GM23338 (cell line): ENCODE measurements at regions not wholly inside any gene's neighbourhood (a gene's known extent, or its start where the extent isn't known, plus 50 kb on each side); places are given as distances from the start of the nearest gene placed in this dataset.

Experiments used
- ATAC-seq: fragments of 200-7000 bp; cut with Tn5 transposase; 3 replicates; pipeline ENCODE4 v1.9.1; 2020
- DNase-seq: peaks from one replicate; pipeline ENCODE4 v3.0.0-alpha.2; 2015; ENCODE audit warnings: low spot score
- H2AFZ ChIP-seq: fragments of 200-600 bp; sonication (generic); 2 replicates; pipeline ENCODE4 v1.8.0; 2016; ENCODE audit warnings: antibody characterized with exemption, mild to moderate bottlenecking, moderate library complexity
- H3F3A ChIP-seq: fragments of 200-600 bp; sonication (generic); replicated peaks from 2 replicates; pipeline ENCODE4 v1.8.0; 2017; ENCODE audit warnings: antibody characterized with exemption, mixed run types, low read depth
- H3K27ac ChIP-seq: fragments of 200-600 bp; sonication (generic); 2 replicates; pipeline ENCODE4 v1.6.1; 2016; ENCODE audit warnings: low read depth
- H3K27me3 ChIP-seq: fragments of 200-600 bp; sonication (generic); 2 replicates; pipeline ENCODE4 v1.8.0; 2016; ENCODE audit warnings: mild to moderate bottlenecking, mixed run types, moderate library complexity; ENCODE audit not compliant: insufficient read depth
- H3K36me3 ChIP-seq: fragments of 200-600 bp; sonication (generic); 2 replicates; pipeline ENCODE4 v1.8.0; 2016; ENCODE audit warnings: mild to moderate bottlenecking; ENCODE audit not compliant: insufficient read depth
- H3K4me1 ChIP-seq: fragments of 200-600 bp; sonication (generic); 2 replicates; pipeline ENCODE4 v1.8.0; 2016; ENCODE audit warnings: mild to moderate bottlenecking, moderate library complexity; ENCODE audit not compliant: insufficient read depth
- H3K4me2 ChIP-seq: fragments of 200-600 bp; sonication (generic); 2 replicates; pipeline ENCODE4 v1.7.1; 2017; ENCODE audit warnings: mixed run types
- H3K4me3 ChIP-seq: fragments of 200-600 bp; sonication (generic); 2 replicates; pipeline ENCODE4 v1.6.1; 2016; ENCODE audit warnings: mixed run types
- H3K79me2 ChIP-seq: fragments of 200-600 bp; sonication (generic); replicated peaks from 2 replicates; pipeline ENCODE4 v1.8.0; 2017; ENCODE audit warnings: mild to moderate bottlenecking; ENCODE audit not compliant: insufficient read depth
- H3K9me2 ChIP-seq: fragments of 200-600 bp; sonication (generic); 2 replicates; pipeline ENCODE4 v1.8.0; 2017; ENCODE audit not compliant: insufficient read depth
- H4K20me1 ChIP-seq: fragments of 200-600 bp; sonication (generic); replicated peaks from 2 replicates; pipeline ENCODE4 v1.8.0; 2017; ENCODE audit warnings: mild to moderate bottlenecking; ENCODE audit not compliant: insufficient read depth
- H3K27ac Mint-ChIP-seq: 2 replicates; pipeline ENCODE4 v1.8.0; 2020; ENCODE audit warnings: inconsistent platforms, mild to moderate bottlenecking, moderate library complexity, mixed read lengths
- H3K27me3 Mint-ChIP-seq: 3 replicates; pipeline ENCODE4 v1.8.0; 2022; ENCODE audit warnings: low read depth, mild to moderate bottlenecking, moderate library complexity, mixed read lengths, inconsistent platforms; ENCODE audit not compliant: insufficient read depth, poor library complexity
- H3K36me3 Mint-ChIP-seq: 3 replicates; pipeline ENCODE4 v1.8.0; 2021; ENCODE audit warnings: low read depth, mild to moderate bottlenecking, inconsistent platforms, moderate library complexity, mixed read lengths
- H3K4me1 Mint-ChIP-seq: 3 replicates; pipeline ENCODE4 v1.8.0; 2020; ENCODE audit warnings: mild to moderate bottlenecking, inconsistent platforms, mixed read lengths
- H3K4me3 Mint-ChIP-seq: 3 replicates; pipeline ENCODE4 v1.8.0; 2021; ENCODE audit warnings: moderate library complexity, mild to moderate bottlenecking, inconsistent platforms, mixed read lengths
- H3K9me3 Mint-ChIP-seq: 3 replicates; pipeline ENCODE4 v1.8.0; 2020; ENCODE audit warnings: moderate library complexity, mild to moderate bottlenecking, inconsistent platforms, mixed read lengths
- CREB1 ChIP-seq: fragments of 250-450 bp; sonication (Bioruptor Pico); IDR thresholded peaks from 2 replicates; pipeline ENCODE4 v1.5.0; 2020; ENCODE audit warnings: low read depth, mild to moderate bottlenecking, moderate library complexity
- POLR2AphosphoS5 ChIP-seq: IDR thresholded peaks from 2 replicates; pipeline ENCODE4 v1.6.1; 2016; ENCODE audit warnings: antibody characterized with exemption, low read depth
- ZNF331 ChIP-seq: fragments of 250-450 bp; sonication (Bioruptor Pico); IDR thresholded peaks from 2 replicates; pipeline ENCODE4 v1.5.0; 2020; ENCODE audit warnings: low read depth, mild to moderate bottlenecking, moderate library complexity
- TF ChIP-seq, protein P1 (sequence below), 2 experiments: fragments of 200-600 bp in 1 of 2; sonication (generic) in 1 of 2; conservative IDR thresholded peaks; 2 replicates each; pipeline versions ENCODE4 v1.5.1 to v1.6.1; 2016 to 2017; ENCODE audit warnings: antibody characterized with exemption in 2 of 2, low read depth in 2 of 2, mild to moderate bottlenecking in 2 of 2, moderate library complexity in 1 of 2
- TF ChIP-seq, protein P2 (sequence below): fragments of 250-450 bp; sonication (Bioruptor Pico); IDR thresholded peaks from 2 replicates; pipeline ENCODE4 v1.5.0; 2020; ENCODE audit warnings: mild to moderate bottlenecking, moderate library complexity

DNA sequence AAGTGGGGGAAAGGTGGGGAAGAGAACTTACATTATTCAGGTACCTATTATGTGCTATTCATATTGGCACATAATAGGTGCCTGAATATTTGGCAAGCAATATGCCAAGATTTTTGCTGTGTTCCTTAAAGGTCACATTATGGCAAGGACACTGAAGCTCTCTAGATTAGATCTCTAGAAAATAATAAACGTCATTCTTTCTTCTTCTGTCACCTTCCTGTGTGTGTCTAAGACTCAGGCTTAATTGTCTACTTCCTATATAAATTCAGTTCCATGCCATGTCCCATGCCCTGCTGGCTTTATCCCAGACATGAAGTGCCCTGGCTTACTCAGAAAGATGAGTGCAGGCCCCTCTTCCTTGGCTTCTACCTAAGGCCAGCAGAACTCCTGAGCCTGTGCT is 191.1 kb upstream of the CTAGE1 start (continued):
- TF ChIP-seq, protein P1, sequence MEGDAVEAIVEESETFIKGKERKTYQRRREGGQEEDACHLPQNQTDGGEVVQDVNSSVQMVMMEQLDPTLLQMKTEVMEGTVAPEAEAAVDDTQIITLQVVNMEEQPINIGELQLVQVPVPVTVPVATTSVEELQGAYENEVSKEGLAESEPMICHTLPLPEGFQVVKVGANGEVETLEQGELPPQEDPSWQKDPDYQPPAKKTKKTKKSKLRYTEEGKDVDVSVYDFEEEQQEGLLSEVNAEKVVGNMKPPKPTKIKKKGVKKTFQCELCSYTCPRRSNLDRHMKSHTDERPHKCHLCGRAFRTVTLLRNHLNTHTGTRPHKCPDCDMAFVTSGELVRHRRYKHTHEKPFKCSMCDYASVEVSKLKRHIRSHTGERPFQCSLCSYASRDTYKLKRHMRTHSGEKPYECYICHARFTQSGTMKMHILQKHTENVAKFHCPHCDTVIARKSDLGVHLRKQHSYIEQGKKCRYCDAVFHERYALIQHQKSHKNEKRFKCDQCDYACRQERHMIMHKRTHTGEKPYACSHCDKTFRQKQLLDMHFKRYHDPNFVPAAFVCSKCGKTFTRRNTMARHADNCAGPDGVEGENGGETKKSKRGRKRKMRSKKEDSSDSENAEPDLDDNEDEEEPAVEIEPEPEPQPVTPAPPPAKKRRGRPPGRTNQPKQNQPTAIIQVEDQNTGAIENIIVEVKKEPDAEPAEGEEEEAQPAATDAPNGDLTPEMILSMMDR (conservative IDR thresholded peaks at IDR 0.05; ENCODE audit: low read depth in 2 of 2) = no peak
- TF ChIP-seq ZNF331 (CRISPR knock-in tag) (no peak), CREB1 (CRISPR knock-in tag) (no peak)

DNA sequence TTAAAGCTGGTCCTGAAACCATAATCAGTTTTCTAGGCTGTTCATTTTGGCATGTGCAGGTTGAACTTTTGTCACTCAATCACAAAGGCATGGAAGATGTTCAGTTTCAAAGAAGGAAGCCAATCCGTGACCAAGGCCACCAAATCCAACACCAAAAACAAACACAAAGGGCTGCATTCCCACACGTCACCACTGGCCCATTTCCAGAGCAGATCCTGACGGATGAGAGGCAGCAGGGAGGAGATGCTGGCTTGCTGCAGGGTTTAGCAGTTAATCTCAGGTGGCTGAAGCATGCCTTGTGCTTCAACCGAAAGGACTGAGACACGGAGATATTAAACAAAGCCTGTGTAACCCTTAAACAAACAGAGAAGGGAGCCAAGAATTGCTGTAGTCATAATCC is 191.9 kb upstream of the CTAGE1 start:
- Mint-ChIP-seq H3K27me3 (peaks cover 4% of the 10 kb centered on the region), H3K4me3 (no peak overlapping the region), H3K27ac (no peak overlapping the region), H3K36me3 (no peaks in the 10 kb centered on the region), H3K9me3 (no peaks in the 10 kb centered on the region), H3K4me1 (peaks cover 10% of the 10 kb centered on the region; the same call in 2 of the 3 replicates)
- Histone ChIP-seq H3K27ac (no peak overlapping the region), H3K4me2 (no peak overlapping the region), H3K27me3 (no peaks in the 10 kb centered on the region), H3K36me3 (no peaks in the 10 kb centered on the region), H4K20me1 (no peaks in the 10 kb centered on the region), H3K4me3 (no peak overlapping the region), H3K79me2 (no peaks in the 10 kb centered on the region), H2AFZ (peak overlapping the region; percentile 56; the same call in 1 of the 2 replicates), H3K9me2 (0 out of 2 replicates have a peak, but pooled peaks cover 3% of the 10 kb centered on the region), H3F3A (no peaks in the 10 kb centered on the region), H3K4me1 (peaks cover 4% of the 10 kb centered on the region; the same call in 1 of the 2 replicates)
- ATAC-seq = peak; percentile 48
- peak; percentile 45 for DNase-seq
- no peak for TF ChIP-seq POLR2AphosphoS5
- TF ChIP-seq, protein P2, sequence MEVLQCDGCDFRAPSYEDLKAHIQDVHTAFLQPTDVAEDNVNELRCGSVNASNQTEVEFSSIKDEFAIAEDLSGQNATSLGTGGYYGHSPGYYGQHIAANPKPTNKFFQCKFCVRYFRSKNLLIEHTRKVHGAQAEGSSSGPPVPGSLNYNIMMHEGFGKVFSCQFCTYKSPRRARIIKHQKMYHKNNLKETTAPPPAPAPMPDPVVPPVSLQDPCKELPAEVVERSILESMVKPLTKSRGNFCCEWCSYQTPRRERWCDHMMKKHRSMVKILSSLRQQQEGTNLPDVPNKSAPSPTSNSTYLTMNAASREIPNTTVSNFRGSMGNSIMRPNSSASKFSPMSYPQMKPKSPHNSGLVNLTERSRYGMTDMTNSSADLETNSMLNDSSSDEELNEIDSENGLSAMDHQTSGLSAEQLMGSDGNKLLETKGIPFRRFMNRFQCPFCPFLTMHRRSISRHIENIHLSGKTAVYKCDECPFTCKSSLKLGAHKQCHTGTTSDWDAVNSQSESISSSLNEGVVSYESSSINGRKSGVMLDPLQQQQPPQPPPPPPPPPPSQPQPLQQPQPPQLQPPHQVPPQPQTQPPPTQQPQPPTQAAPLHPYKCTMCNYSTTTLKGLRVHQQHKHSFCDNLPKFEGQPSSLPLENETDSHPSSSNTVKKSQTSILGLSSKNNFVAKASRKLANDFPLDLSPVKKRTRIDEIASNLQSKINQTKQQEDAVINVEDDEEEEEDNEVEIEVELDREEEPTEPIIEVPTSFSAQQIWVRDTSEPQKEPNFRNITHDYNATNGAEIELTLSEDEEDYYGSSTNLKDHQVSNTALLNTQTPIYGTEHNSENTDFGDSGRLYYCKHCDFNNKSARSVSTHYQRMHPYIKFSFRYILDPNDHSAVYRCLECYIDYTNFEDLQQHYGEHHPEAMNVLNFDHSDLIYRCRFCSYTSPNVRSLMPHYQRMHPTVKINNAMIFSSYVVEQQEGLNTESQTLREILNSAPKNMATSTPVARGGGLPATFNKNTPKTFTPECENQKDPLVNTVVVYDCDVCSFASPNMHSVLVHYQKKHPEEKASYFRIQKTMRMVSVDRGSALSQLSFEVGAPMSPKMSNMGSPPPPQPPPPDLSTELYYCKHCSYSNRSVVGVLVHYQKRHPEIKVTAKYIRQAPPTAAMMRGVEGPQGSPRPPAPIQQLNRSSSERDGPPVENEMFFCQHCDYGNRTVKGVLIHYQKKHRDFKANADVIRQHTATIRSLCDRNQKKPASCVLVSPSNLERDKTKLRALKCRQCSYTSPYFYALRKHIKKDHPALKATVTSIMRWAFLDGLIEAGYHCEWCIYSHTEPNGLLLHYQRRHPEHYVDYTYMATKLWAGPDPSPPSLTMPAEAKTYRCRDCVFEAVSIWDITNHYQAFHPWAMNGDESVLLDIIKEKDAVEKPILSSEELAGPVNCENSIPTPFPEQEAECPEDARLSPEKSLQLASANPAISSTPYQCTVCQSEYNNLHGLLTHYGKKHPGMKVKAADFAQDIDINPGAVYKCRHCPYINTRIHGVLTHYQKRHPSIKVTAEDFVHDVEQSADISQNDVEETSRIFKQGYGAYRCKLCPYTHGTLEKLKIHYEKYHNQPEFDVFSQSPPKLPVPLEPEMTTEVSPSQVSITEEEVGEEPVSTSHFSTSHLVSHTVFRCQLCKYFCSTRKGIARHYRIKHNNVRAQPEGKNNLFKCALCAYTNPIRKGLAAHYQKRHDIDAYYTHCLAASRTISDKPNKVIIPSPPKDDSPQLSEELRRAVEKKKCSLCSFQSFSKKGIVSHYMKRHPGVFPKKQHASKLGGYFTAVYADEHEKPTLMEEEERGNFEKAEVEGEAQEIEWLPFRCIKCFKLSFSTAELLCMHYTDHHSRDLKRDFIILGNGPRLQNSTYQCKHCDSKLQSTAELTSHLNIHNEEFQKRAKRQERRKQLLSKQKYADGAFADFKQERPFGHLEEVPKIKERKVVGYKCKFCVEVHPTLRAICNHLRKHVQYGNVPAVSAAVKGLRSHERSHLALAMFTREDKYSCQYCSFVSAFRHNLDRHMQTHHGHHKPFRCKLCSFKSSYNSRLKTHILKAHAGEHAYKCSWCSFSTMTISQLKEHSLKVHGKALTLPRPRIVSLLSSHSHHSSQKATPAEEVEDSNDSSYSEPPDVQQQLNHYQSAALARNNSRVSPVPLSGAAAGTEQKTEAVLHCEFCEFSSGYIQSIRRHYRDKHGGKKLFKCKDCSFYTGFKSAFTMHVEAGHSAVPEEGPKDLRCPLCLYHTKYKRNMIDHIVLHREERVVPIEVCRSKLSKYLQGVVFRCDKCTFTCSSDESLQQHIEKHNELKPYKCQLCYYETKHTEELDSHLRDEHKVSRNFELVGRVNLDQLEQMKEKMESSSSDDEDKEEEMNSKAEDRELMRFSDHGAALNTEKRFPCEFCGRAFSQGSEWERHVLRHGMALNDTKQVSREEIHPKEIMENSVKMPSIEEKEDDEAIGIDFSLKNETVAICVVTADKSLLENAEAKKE (CRISPR knock-in tag) = 0 out of 2 replicates have a peak, but pooled peaks have one; percentile 13
